HEK293T (cell line): ENCODE measurements at regions not wholly inside any gene's neighbourhood (a gene's known extent, or its start where the extent isn't known, plus 50 kb on each side); places are given as distances from the start of the nearest gene placed in this dataset.
A peak's percentile ranks its signal among the peaks of the same experiment; 100 is the strongest.

ENCODE experiments used
- CTCF ChIA-PET: fragments of 350-600 bp; formaldehyde crosslinking; extraction: SDS; loops from one replicate; lab custom pipeline; 2021; ENCODE audit warnings: antibody characterized with exemption, inconsistent platforms; lab: Yijun Ruan, JAX
- POLR2A ChIA-PET: fragments of 350-600 bp; formaldehyde crosslinking; extraction: SDS; loops from one replicate; lab custom pipeline; 2020; ENCODE audit warnings: antibody characterized with exemption, inconsistent platforms; lab: Yijun Ruan, JAX
- DNase-seq: peaks from one replicate; pipeline ENCODE4 v3.0.0; 2012; ENCODE audit warnings: mixed read lengths; ENCODE audit errors: extremely low spot score
- ARNT ChIP-seq: fragments of 450-650 bp; IDR thresholded peaks from 2 replicates; pipeline ENCODE4 v1.6.1; 2017; ENCODE audit warnings: mild to moderate bottlenecking
- BHLHE40 ChIP-seq: fragments of 450-650 bp; IDR thresholded peaks from 2 replicates; pipeline ENCODE4 v1.6.1; 2016; ENCODE audit warnings: mild to moderate bottlenecking, moderate library complexity, borderline replicate concordance
- CTBP1 ChIP-seq: fragments of 450-650 bp; IDR thresholded peaks from 2 replicates; pipeline ENCODE4 v1.6.1; 2016; ENCODE audit warnings: borderline replicate concordance
- ELF4 ChIP-seq: fragments of 450-650 bp; IDR thresholded peaks from 2 replicates; pipeline ENCODE4 v1.6.1; 2017; ENCODE audit warnings: antibody characterized with exemption
- FOXA1 ChIP-seq: fragments of 450-650 bp; IDR thresholded peaks from 2 replicates; pipeline ENCODE4 v1.6.1; 2016; ENCODE audit warnings: mild to moderate bottlenecking
- FOXK2 ChIP-seq: fragments of 450-650 bp; IDR thresholded peaks from 2 replicates; pipeline ENCODE4 v1.6.1; 2016; ENCODE audit warnings: mild to moderate bottlenecking
- FOXM1 ChIP-seq: fragments of 450-650 bp; IDR thresholded peaks from 2 replicates; pipeline ENCODE4 v1.6.1; 2017; ENCODE audit warnings: mild to moderate bottlenecking, borderline replicate concordance
- HDGF ChIP-seq: fragments of 450-650 bp; IDR thresholded peaks from 2 replicates; pipeline ENCODE4 v1.6.1; 2017; ENCODE audit warnings: antibody characterized with exemption, borderline replicate concordance
- L3MBTL2 ChIP-seq: fragments of 450-650 bp; conservative IDR thresholded peaks from 2 replicates; pipeline ENCODE4 v1.6.1; 2016; ENCODE audit warnings: mild to moderate bottlenecking
- LEF1 ChIP-seq: fragments of 450-650 bp; IDR thresholded peaks from 2 replicates; pipeline ENCODE4 v1.6.1; 2017; ENCODE audit warnings: mild to moderate bottlenecking, borderline replicate concordance
- NFRKB ChIP-seq: fragments of 450-650 bp; IDR thresholded peaks from 2 replicates; pipeline ENCODE4 v1.6.1; 2016; ENCODE audit warnings: mild to moderate bottlenecking, moderate library complexity
- SP1 ChIP-seq: fragments of 450-650 bp; IDR thresholded peaks from 2 replicates; pipeline ENCODE4 v1.6.1; 2017
- SUZ12 ChIP-seq: fragments of 450-650 bp; IDR thresholded peaks from 2 replicates; pipeline ENCODE4 v1.6.1; 2016; ENCODE audit warnings: mild to moderate bottlenecking
- TARDBP ChIP-seq: fragments of 450-650 bp; IDR thresholded peaks from 2 replicates; pipeline ENCODE4 v1.6.1; 2016
- ZNF384 ChIP-seq: fragments of 450-650 bp; IDR thresholded peaks from 2 replicates; pipeline ENCODE4 v1.6.1; 2016
- TF ChIP-seq, protein P1 (sequence below): fragments of 450-650 bp; IDR thresholded peaks from 2 replicates; pipeline ENCODE4 v1.6.1; 2016

DNA sequence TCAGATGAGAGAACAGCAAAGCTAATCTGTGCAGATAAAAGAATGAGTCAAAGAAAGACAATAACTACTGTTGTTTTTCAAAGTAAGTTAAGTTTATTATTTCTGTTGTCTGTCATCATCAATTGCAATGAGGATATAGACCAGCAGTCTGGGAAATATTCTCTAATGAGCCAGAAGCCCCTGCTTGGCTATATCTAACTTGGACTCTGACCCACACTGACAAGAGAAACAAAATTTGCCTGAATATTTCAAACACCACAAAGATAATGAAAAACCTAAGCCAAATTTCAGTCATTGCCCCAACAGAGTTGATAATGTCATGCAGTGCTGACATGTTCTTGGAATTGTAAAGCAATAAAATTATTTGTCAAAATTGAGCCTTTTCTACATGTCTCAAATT lies 115.0 kb upstream of the PRDX4 start:
- DNase-seq = no peak
- TF ChIP-seq FOXM1 = no peak
- no peak for TF ChIP-seq HDGF
- TF ChIP-seq LEF1 = no peak
- no peak for TF ChIP-seq FOXK2
- TF ChIP-seq ZNF384 = no peak
- no peak for TF ChIP-seq L3MBTL2
- TF ChIP-seq BHLHE40 = no peak
- no peak for TF ChIP-seq SP1
- TF ChIP-seq, protein P1, sequence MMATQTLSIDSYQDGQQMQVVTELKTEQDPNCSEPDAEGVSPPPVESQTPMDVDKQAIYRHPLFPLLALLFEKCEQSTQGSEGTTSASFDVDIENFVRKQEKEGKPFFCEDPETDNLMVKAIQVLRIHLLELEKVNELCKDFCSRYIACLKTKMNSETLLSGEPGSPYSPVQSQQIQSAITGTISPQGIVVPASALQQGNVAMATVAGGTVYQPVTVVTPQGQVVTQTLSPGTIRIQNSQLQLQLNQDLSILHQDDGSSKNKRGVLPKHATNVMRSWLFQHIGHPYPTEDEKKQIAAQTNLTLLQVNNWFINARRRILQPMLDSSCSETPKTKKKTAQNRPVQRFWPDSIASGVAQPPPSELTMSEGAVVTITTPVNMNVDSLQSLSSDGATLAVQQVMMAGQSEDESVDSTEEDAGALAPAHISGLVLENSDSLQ = no peak
- no peak for TF ChIP-seq CTBP1
- TF ChIP-seq NFRKB = no peak
- no peak for TF ChIP-seq FOXA1
- no peak for TF ChIP-seq SUZ12
- TF ChIP-seq ELF4 = no peak
- no peak for TF ChIP-seq ARNT
- TF ChIP-seq TARDBP = no peak
- ChIA-PET CTCF (no interaction called here), POLR2A (no interaction called here)

DNA sequence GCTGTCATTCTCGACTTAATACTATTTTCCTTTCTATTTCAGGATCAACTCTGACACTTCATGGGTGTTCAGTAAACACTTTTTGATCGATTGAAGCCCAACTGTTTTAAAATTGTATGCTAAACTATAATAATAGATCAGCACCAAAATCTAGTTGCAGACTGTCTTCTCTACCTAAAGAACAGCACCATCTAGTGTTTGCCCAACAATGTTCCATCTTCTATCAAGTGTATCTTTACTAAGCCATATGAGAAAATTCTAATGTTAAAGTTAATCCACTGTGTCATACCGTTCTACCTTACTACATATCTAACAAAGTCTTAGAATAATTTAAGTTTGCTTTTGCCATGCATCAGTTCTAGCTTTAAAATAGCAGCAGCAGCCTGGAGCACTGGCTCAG lies 113.0 kb upstream of the PRDX4 start:
- peak; percentile 26 for DNase-seq
- TF ChIP-seq FOXK2 (no peak), ZNF384 (no peak)
- CTCF ChIA-PET = interaction anchor here (0.6 to 1.5 kb wide), 2 partner anchors 43 to 230 kb away, joined by 3 to 4 read pairs; no protein-coding TSS in a partner anchor
- POLR2A ChIA-PET = no interaction called here

DNA sequence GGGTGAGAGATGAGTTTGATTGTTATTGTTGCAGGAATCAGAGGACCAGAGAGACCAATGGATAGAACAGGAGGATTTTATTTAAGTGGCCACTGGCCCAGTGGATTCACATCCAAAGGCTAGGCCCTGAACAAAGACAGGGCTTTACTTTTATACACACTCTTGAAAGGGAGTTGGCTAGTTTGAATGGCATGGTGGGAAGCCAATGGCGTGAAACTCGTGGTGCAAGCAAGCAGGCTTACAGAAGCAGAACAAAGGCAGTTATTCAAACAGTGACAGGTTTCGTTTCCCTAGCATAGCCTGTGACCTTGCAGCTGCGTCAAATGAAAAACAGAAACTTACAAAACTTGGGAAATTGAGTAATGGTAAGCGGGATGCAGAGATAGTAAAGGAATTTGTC lies 110.2 kb upstream of the PRDX4 start:
- POLR2A ChIA-PET = no interaction called here
- CTCF ChIA-PET = no interaction called here
- TF ChIP-seq FOXA1 (no peak), FOXK2 (no peak), SUZ12 (no peak), HDGF (no peak), BHLHE40 (no peak), CTBP1 (no peak), ZNF384 (no peak), NFRKB (no peak), SP1 (no peak), ELF4 (no peak), ARNT (no peak), L3MBTL2 (no peak), FOXM1 (no peak)
- TF ChIP-seq, protein P1 = no peak
- DNase-seq = no peak

DNA sequence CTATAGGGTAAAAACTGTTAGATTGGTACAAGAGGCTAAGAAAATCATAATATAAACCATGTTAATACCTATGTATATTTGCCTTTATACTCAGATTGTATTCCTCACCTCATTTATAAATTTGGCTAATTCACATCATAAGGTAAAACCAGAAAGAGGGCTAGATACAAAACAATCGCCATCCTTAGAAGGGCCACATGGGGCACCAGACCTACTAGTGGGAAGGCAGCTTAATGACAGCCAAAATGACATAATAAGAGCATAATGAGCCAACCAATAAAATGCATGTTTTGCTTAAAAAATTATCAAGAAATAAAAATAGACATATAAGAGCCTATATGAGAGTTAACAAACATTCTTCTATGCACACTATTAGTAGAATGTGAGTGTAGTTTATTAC lies 107.3 kb upstream of the PRDX4 start:
- CTCF ChIA-PET = no interaction called here
- TF ChIP-seq SP1 = no peak
- TF ChIP-seq ARNT = no peak
- TF ChIP-seq, protein P1 = no peak
- TF ChIP-seq FOXM1 = no peak
- TF ChIP-seq SUZ12 = no peak
- no peak for TF ChIP-seq TARDBP
- no peak for TF ChIP-seq HDGF
- no peak for TF ChIP-seq BHLHE40
- TF ChIP-seq FOXA1 = no peak
- TF ChIP-seq ZNF384 = no peak
- no peak for TF ChIP-seq NFRKB
- no peak for TF ChIP-seq CTBP1
- TF ChIP-seq L3MBTL2 = no peak
- TF ChIP-seq FOXK2 = no peak
- no peak for TF ChIP-seq ELF4
- TF ChIP-seq LEF1 = no peak
- DNase-seq = no peak
- POLR2A ChIA-PET = no interaction called here

DNA sequence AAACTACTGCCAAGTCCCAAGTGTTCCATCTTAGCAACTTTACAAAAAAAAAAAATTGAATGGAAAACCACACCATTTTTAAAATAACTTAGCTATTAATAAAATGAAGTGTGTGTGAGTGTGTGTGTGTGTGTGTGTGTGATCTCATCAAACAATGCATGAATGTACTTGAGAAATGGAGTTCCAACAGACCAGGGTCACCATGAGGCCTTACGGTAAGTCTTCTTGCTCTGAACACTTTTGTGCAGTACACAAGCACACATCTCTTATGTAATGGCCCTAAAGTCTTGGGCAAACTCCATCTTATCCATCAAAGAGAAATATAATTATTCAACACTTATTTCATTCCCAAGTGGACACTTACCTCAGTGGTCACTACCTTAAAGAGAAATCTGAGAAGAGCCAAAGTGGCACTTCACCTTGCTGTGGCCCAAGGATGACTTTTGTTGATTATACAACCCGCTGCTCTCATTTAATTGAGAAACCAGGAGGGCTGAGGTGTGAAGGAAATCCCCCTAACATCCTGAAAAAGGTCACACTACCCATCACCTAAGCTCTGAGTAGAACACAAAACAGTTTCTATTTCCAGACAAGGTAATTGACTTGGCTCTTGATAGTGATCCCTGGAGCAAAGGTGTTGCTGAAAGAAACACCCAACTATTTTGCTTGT lies 96.5 kb upstream of the PRDX4 start:
- no peak for DNase-seq
- ChIA-PET CTCF (no interaction called here), POLR2A (no interaction called here)
- TF ChIP-seq SP1 = no peak
- TF ChIP-seq LEF1 = no peak
- TF ChIP-seq ZNF384 = no peak
- no peak for TF ChIP-seq FOXM1
- TF ChIP-seq BHLHE40 = no peak

DNA sequence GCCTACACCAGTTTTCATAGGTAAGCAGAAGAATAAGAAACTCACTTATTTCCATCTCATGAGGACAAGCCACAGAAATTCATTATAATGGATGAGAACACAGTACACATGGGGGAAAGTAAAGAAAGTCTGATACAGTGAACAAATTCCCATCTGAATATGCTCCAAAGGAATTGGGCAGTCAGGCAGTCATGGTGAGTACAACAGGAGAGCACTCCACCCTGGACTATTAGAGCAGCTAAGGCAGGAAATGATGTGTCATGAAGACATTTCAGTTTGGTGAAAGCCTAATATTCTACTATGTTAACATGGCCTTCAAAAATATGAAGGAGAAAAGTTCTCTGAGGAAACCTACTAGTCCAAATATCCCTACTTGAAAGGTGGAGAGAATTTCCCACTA lies 92.0 kb upstream of the PRDX4 start:
- POLR2A ChIA-PET = no interaction called here
- no peak for TF ChIP-seq FOXK2
- no peak for TF ChIP-seq SP1
- TF ChIP-seq BHLHE40 = no peak
- TF ChIP-seq SUZ12 = no peak
- TF ChIP-seq HDGF = no peak
- TF ChIP-seq ARNT = no peak
- TF ChIP-seq, protein P1 = no peak
- no peak for TF ChIP-seq ELF4
- TF ChIP-seq TARDBP = no peak
- no peak for TF ChIP-seq ZNF384
- TF ChIP-seq L3MBTL2 = no peak
- no peak for TF ChIP-seq NFRKB
- TF ChIP-seq LEF1 = no peak
- TF ChIP-seq FOXA1 = no peak
- no peak for TF ChIP-seq CTBP1
- no peak for TF ChIP-seq FOXM1
- no peak for DNase-seq
- CTCF ChIA-PET = no interaction called here
